Lower leg skin (tissue), 4 donors: ENCODE measurements at regions not wholly inside any gene's neighbourhood (a gene's known extent, or its start where the extent isn't known, plus 50 kb on each side); places are given as distances from the start of the nearest gene placed in this dataset.
A peak's percentile ranks its signal among the peaks of the same experiment; 100 is the strongest.

Experiments used
- DNase-seq, 2 donors: peaks; one replicate each; pipeline ENCODE4 v3.0.0-alpha.2; 2019; ENCODE audit warnings: low spot score in 2 of 2
- H3K4me3 ChIP-seq: fragments of 200-600 bp; sonication (generic); 2 replicates; pipeline ENCODE4 v1.5.1; 2017; ENCODE audit warnings: mild to moderate bottlenecking, low read depth; ENCODE audit not compliant: poor library complexity, severe bottlenecking
- CTCF ChIP-seq, 3 donors: fragments of 450-650 bp; IDR thresholded peaks; one replicate each; pipeline ENCODE4 v1.5.1; 2016; ENCODE audit warnings: antibody characterized with exemption in 3 of 3, mild to moderate bottlenecking in 3 of 3, moderate library complexity in 2 of 3
- POLR2A ChIP-seq, 2 donors: fragments of 450-650 bp; IDR thresholded peaks; one replicate each; pipeline ENCODE4 v1.6.1; 2016 to 2017; ENCODE audit warnings: antibody characterized with exemption in 2 of 2, mild to moderate bottlenecking in 1 of 2, moderate library complexity in 1 of 2
- WGBS, 2 donors: methylation state at CpG; one replicate each; pipeline ENCODE4 v1.1.5; 2018; 5-methylcytosine and 5-hydroxymethylcytosine counted together
- intact Hi-C: fragments of 100-400 bp; cut with DNase I; formaldehyde crosslinking; loops from one replicate; pipeline ENCODE4 v1.15.0; 2023; ENCODE audit warnings: low total_unique reads

GRCh38 chr16:79473456-79473855, 127.1 kb downstream of the MAF start:
- DNase-seq = no peak
- H3K4me3 ChIP-seq = no peak overlapping the region
- 75% methylated on average over 6 of the region's 6 CpGs for WGBS, 2 donors
- intact Hi-C loops = no loop called here
- TF ChIP-seq POLR2A (IDR thresholded peaks at IDR 0.05) (no peak), CTCF (IDR thresholded peaks at IDR 0.05) (no peak)

- WGBS, 2 donors = 65 to 90% methylated on average over 3 of the region's 3 CpGs
- H3K4me3 ChIP-seq = no peak overlapping the region
- TF ChIP-seq CTCF (IDR thresholded peaks at IDR 0.05) = no peak
- no peak for TF ChIP-seq POLR2A (IDR thresholded peaks at IDR 0.05)
- intact Hi-C loops = no loop called here
- no peak for DNase-seq
Observed at GRCh38 chr16:79472426-79472825, 128.1 kb downstream of the MAF start.

GRCh38 chr16:79469999-79470398, 130.5 kb downstream of the MAF start:
- whole genome bisulfite sequencing, 2 donors = 86 to 89% methylated on average over 8 to 10 of the region's 10 CpGs
- no peak overlapping the region for H3K4me3 ChIP-seq
- intact Hi-C loops = no loop called here
- DNase-seq = peak in 1 of 2 donors; percentile 45
- TF ChIP-seq POLR2A (IDR thresholded peaks at IDR 0.05) (no peak), CTCF (IDR thresholded peaks at IDR 0.05) (no peak)

GRCh38 chr16:79468631-79469030, 131.9 kb downstream of the MAF start:
- TF ChIP-seq POLR2A (IDR thresholded peaks at IDR 0.05) = no peak
- TF ChIP-seq CTCF (IDR thresholded peaks at IDR 0.05) = no peak
- H3K4me3 ChIP-seq = no peak overlapping the region
- intact Hi-C loops = no loop called here
- WGBS, 2 donors = 76 to 79% methylated on average over 4 of the region's 4 CpGs
- DNase-seq = no peak

- WGBS, 2 donors = 55 to 62% methylated on average over 9 to 10 of the region's 10 CpGs
- intact Hi-C loops = no loop called here
- H3K4me3 ChIP-seq = no peak overlapping the region
- no peak for TF ChIP-seq POLR2A (IDR thresholded peaks at IDR 0.05)
- TF ChIP-seq CTCF (IDR thresholded peaks at IDR 0.05) = no peak
- DNase-seq = no peak
Observed at GRCh38 chr16:79468121-79468552, 132.4 kb downstream of the MAF start.

- TF ChIP-seq CTCF (IDR thresholded peaks at IDR 0.05) = no peak
- TF ChIP-seq POLR2A (IDR thresholded peaks at IDR 0.05) = no peak
- WGBS, 2 donors = 41 to 54% methylated on average over 2 of the region's 2 CpGs
- no peak for DNase-seq
- intact Hi-C loops = no loop called here
- no peak overlapping the region for H3K4me3 ChIP-seq
Observed at GRCh38 chr16:79466111-79466510, 134.4 kb downstream of the MAF start.
